BLaER1 (cell line): ENCODE measurements at regions not wholly inside any gene's neighbourhood (a gene's known extent, or its start where the extent isn't known, plus 50 kb on each side); places are given as distances from the start of the nearest gene placed in this dataset.
A peak's percentile ranks its signal among the peaks of the same experiment; 100 is the strongest.
"Not testable (repeated sequence)": the region's sequence is repeated elsewhere in the genome, so short reads cannot be mapped to it uniquely, and the experiment has no call there.

ENCODE experiments used
- H3K27ac ChIP-seq: shearing (Covaris generic); formaldehyde crosslinking; 2 replicates; pipeline ENCODE4 v1.8.1; 2022
- H3K27me3 ChIP-seq: shearing (Covaris generic); formaldehyde crosslinking; 2 replicates; pipeline ENCODE4 v1.8.1; 2022
- H3K36me3 ChIP-seq: shearing (Covaris generic); formaldehyde crosslinking; 2 replicates; pipeline ENCODE4 v1.8.1; 2022
- H3K4me1 ChIP-seq: shearing (Covaris generic); formaldehyde crosslinking; 2 replicates; pipeline ENCODE4 v1.8.1; 2022
- H3K4me2 ChIP-seq: shearing (Covaris generic); formaldehyde crosslinking; 2 replicates; pipeline ENCODE4 v1.8.1; 2022
- H3K4me3 ChIP-seq: shearing (Covaris generic); formaldehyde crosslinking; 2 replicates; pipeline ENCODE4 v1.8.1; 2022
- H3K9ac ChIP-seq: shearing (Covaris generic); formaldehyde crosslinking; 2 replicates; pipeline ENCODE4 v1.8.1; 2022
- H3K9me3 ChIP-seq: shearing (Covaris generic); formaldehyde crosslinking; 2 replicates; pipeline ENCODE4 v1.8.1; 2022
- H4K20me1 ChIP-seq: shearing (Covaris generic); formaldehyde crosslinking; 2 replicates; pipeline ENCODE4 v1.8.1; 2022
- Cebpa-rat ChIP-seq: shearing (Covaris generic); IDR thresholded peaks from 2 replicates; pipeline ENCODE4 v1.8.1; 2022

- Histone ChIP-seq H3K9ac (no peak overlapping the region), H3K36me3 (no peaks in the 10 kb centered on the region), H3K4me3 (no peak overlapping the region), H3K4me1 (peaks cover 64% of the 10 kb centered on the region), H3K27ac (no peak overlapping the region), H4K20me1 (no peaks in the 10 kb centered on the region), H3K9me3 (peaks cover 3% of the 10 kb centered on the region; the same call in 1 of the 2 replicates), H3K4me2 (no peak overlapping the region; the same call in 1 of the 2 replicates), H3K27me3 (no peaks in the 10 kb centered on the region)
- TF ChIP-seq Cebpa-rat, result no peak
Measured at GRCh38 chr3:194877291-194878119, 191.8 kb downstream of the FAM43A start.

- TF ChIP-seq Cebpa-rat, result no peak
- Histone ChIP-seq H3K36me3 (no peaks in the 10 kb centered on the region), H3K4me1 (peaks cover 56% of the 10 kb centered on the region), H3K27me3 (no peaks in the 10 kb centered on the region), H3K4me3 (peak overlapping the region; percentile 43), H3K4me2 (peak overlapping the region; percentile 94), H3K9me3 (peaks cover 21% of the 10 kb centered on the region), H3K27ac (peak overlapping the region; percentile 80), H3K9ac (0 out of 2 replicates have a peak overlapping the region, but pooled peaks have one; percentile 48), H4K20me1 (no peaks in the 10 kb centered on the region)
Measured at GRCh38 chr3:194879126-194879877, 193.6 kb downstream of the FAM43A start.

- Histone ChIP-seq H3K4me3 (peak overlapping the region; percentile 43), H3K36me3 (no peaks in the 10 kb centered on the region), H3K4me2 (peak overlapping the region; percentile 94), H3K9ac (peak overlapping the region; percentile 45), H3K4me1 (peaks cover 56% of the 10 kb centered on the region), H3K27me3 (no peaks in the 10 kb centered on the region), H4K20me1 (no peaks in the 10 kb centered on the region), H3K27ac (peak overlapping the region; percentile 80), H3K9me3 (peaks cover 31% of the 10 kb centered on the region)
- TF ChIP-seq Cebpa-rat, result no peak
Measured at GRCh38 chr3:194879991-194880939, 194.6 kb downstream of the FAM43A start.

- Histone ChIP-seq H3K4me2 (peak overlapping the region; percentile 94), H4K20me1 (no peaks in the 10 kb centered on the region)
Measured at GRCh38 chr3:194880940-194881925, 195.6 kb downstream of the FAM43A start.

GRCh38 chr3:194884649-194885315, 199.1 kb downstream of the FAM43A start:
- Histone ChIP-seq H3K9me3 (peaks cover 48% of the 10 kb centered on the region), H4K20me1 (no peaks in the 10 kb centered on the region), H3K4me3 (no peak overlapping the region), H3K4me2 (peak overlapping the region; percentile 32; the same call in 1 of the 2 replicates), H3K36me3 (no peaks in the 10 kb centered on the region), H3K9ac (no peak overlapping the region), H3K27ac (no peak overlapping the region), H3K4me1 (peaks cover 29% of the 10 kb centered on the region), H3K27me3 (no peaks in the 10 kb centered on the region)
- TF ChIP-seq Cebpa-rat, result no peak

More at GRCh38 chr3:194880940-194881925, 195.6 kb downstream of the FAM43A start:
- Histone ChIP-seq H3K9me3 (peaks cover 41% of the 10 kb centered on the region), H3K27me3 (no peaks in the 10 kb centered on the region), H3K4me3 (no peak overlapping the region), H3K4me1 (peaks cover 56% of the 10 kb centered on the region), H3K9ac (peak overlapping the region; percentile 45; the same call in 1 of the 2 replicates), H3K27ac (peak overlapping the region; percentile 80), H3K36me3 (no peaks in the 10 kb centered on the region)
- TF ChIP-seq Cebpa-rat, result no peak

DNA sequence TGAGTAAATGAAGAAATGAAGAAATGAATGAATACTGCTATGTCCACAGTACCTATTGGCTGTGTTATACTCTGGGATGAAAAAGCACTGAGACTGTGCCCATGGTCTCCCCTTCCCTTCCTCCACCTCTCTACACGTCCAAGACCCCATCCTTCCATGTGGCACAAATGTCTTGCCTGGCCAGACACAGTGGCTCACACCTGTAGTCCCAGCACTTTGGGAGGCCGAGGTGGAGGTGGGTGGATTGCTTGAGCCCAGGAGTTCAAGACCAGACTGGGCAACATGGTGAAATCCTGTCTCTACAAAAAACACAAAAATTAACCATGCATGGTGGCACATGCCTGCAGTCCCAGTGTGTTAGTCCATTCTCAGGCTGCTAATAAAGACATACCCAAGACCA, 200.1 kb downstream of the FAM43A start:
- no peaks in the 10 kb centered on the region for H3K27me3 ChIP-seq
- no peak overlapping the region for H3K9ac ChIP-seq
- TF ChIP-seq Cebpa-rat, result no peak
- no peaks in the 10 kb centered on the region for H3K36me3 ChIP-seq
- peaks cover 27% of the 10 kb centered on the region for H3K4me1 ChIP-seq
- H3K9me3 ChIP-seq, result peaks cover 48% of the 10 kb centered on the region
- no peak overlapping the region for H3K4me2 ChIP-seq
- H3K4me3 ChIP-seq, result no peak overlapping the region
- no peak overlapping the region for H3K27ac ChIP-seq
- H4K20me1 ChIP-seq, result no peaks in the 10 kb centered on the region

GRCh38 chr3:194886836-194887235, 201.2 kb downstream of the FAM43A start:
- no peak overlapping the region for H3K9ac ChIP-seq
- H3K36me3 ChIP-seq, result no peaks in the 10 kb centered on the region
- H3K4me2 ChIP-seq, result no peak overlapping the region
- no peaks in the 10 kb centered on the region for H3K27me3 ChIP-seq
- no peaks in the 10 kb centered on the region for H4K20me1 ChIP-seq
- H3K4me3 ChIP-seq, result no peak overlapping the region
- H3K4me1 ChIP-seq, result peaks cover 17% of the 10 kb centered on the region
- TF ChIP-seq Cebpa-rat, result no peak
- no peak overlapping the region for H3K27ac ChIP-seq
- peaks cover 48% of the 10 kb centered on the region for H3K9me3 ChIP-seq

- H3K4me3 ChIP-seq, H3K36me3 ChIP-seq: not testable (repeated sequence)
- H3K9me3 ChIP-seq, result peaks cover 39% of the 10 kb centered on the region
Measured at GRCh38 chr3:194888062-194888461, 202.4 kb downstream of the FAM43A start.

More at GRCh38 chr3:194888062-194888461, 202.4 kb downstream of the FAM43A start:
- H3K4me2 ChIP-seq, H3K27ac ChIP-seq, H3K27me3 ChIP-seq, H4K20me1 ChIP-seq, H3K9ac ChIP-seq: not testable (repeated sequence)
- peaks cover 17% of the 10 kb centered on the region for H3K4me1 ChIP-seq
